Heart left ventricle (tissue), 13 donors: ENCODE measurements at regions not wholly inside any gene's neighbourhood (a gene's known extent, or its start where the extent isn't known, plus 50 kb on each side); places are given as distances from the start of the nearest gene placed in this dataset.

Source experiments
- POLR2A ChIP-seq, 2 donors: fragments of 450-650 bp; IDR thresholded peaks; one replicate each; pipeline ENCODE4 v1.6.1; 2017; ENCODE audit warnings: antibody characterized with exemption in 2 of 2, mild to moderate bottlenecking in 2 of 2, moderate library complexity in 2 of 2
- TF ChIP-seq, protein P1 (sequence below), 12 donors: fragments of 200-600 bp; sonication (generic) in 4 of 12; IDR thresholded peaks; one replicate each; pipeline versions ENCODE4 v1.5.0 to v1.8.0; 2018 to 2022; ENCODE audit warnings: antibody characterized with exemption in 12 of 12, mild to moderate bottlenecking in 5 of 12
- donor health status: ischemic (EF 13 %, LVEDD 7.1; RV severe dilation, severe dysfunction).
- donor health status: DM: no; HTN: yes; CAD: no.
- donor health status: DM: no; HTN: no; CAD: no.
- donor health status: ischemic (EF 25% LVEDD 6.9; RV normal size, moderate dysfunction).
- donor health status: ischemic (EF 25% LVEDD 5.7; RV mildly dilated, moderate dysfunction).
- donor health status: ischemic (EF 35%, LVEDD 5.7; RV mildly dilated, moderate dysfunction).
- donor health status: nonischemic (EF 11% LVEDD 7.7; RV severe dilation, severe dysfunction).
- donor health status: DM: yes; HTN: yes; CAD: no.
- donor health status: PGD.
- donor health status: ischemic (EF 29% LVEDD 5.4; RV normal size, mild dysfunction).
- donor health status: nonischemic (EF 23%, LVEDD 6.1; RV moderate dilation, normal function).

DNA sequence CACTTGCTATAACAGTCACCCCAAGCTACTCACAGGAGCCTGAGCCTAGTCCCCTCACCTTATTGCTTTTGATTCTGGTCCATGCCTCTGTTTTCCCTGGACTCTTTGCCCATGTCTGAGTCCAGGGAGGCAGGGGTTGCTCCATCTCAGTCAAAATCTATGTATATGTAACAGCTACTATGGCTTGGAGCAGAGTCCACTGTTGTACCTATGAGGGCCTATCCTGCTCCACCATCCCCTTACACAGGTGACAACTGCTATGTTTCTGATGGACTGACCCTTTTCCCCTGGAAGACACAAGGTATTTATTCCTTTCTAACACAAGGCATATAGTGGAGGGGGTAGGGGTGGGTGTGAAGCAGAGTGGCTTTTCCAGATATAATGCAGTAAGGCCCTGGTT lies 119.6 kb downstream of the VPREB1 start:
- TF ChIP-seq, protein P1, sequence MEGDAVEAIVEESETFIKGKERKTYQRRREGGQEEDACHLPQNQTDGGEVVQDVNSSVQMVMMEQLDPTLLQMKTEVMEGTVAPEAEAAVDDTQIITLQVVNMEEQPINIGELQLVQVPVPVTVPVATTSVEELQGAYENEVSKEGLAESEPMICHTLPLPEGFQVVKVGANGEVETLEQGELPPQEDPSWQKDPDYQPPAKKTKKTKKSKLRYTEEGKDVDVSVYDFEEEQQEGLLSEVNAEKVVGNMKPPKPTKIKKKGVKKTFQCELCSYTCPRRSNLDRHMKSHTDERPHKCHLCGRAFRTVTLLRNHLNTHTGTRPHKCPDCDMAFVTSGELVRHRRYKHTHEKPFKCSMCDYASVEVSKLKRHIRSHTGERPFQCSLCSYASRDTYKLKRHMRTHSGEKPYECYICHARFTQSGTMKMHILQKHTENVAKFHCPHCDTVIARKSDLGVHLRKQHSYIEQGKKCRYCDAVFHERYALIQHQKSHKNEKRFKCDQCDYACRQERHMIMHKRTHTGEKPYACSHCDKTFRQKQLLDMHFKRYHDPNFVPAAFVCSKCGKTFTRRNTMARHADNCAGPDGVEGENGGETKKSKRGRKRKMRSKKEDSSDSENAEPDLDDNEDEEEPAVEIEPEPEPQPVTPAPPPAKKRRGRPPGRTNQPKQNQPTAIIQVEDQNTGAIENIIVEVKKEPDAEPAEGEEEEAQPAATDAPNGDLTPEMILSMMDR (IDR thresholded peaks at IDR 0.05) = no peak
- TF ChIP-seq POLR2A (IDR thresholded peaks at IDR 0.05) = no peak
